ENCODE measurements at regions not wholly inside any gene's neighbourhood (a gene's known extent, or its start where the extent isn't known, plus 50 kb on each side); places are given as distances from the start of the nearest gene placed in this dataset.

GRCh38 chrX:23482561-23482960 lies 147.9 kb downstream of the PTCHD1 start:
- H3K36me3 ChIP-seq (ENCODE audit: insufficient read depth) = no peaks in the 10 kb centered on the region
- no peak overlapping the region for H3K27ac ChIP-seq
- H2AFZ ChIP-seq (ENCODE audit: low read depth) = no peak overlapping the region
- TF ChIP-seq CTCF (conservative IDR thresholded peaks at IDR 0.05; ENCODE audit: low read depth, low read length) = no peak
- no peak overlapping the region for H3K4me2 ChIP-seq
- no peaks in the 10 kb centered on the region for H4K20me1 ChIP-seq (ENCODE audit: insufficient read depth)
- no peak overlapping the region for H3K4me3 ChIP-seq (IDR thresholded peaks at IDR 0.05; ENCODE audit: insufficient read depth, low read depth, low read length)
- H3K79me2 ChIP-seq (ENCODE audit: insufficient read depth, low read depth) = no peaks in the 10 kb centered on the region
- H3K9ac ChIP-seq = no peak overlapping the region
- no peaks in the 10 kb centered on the region for H3K27me3 ChIP-seq (ENCODE audit: insufficient read depth, low read depth)
- no peaks in the 10 kb centered on the region for H3K4me1 ChIP-seq (ENCODE audit: low read depth, poor library complexity, severe bottlenecking)

- Histone ChIP-seq H3K4me3 (IDR thresholded peaks at IDR 0.05; ENCODE audit: insufficient read depth, low read depth, low read length) (no peak overlapping the region), H3K27me3 (ENCODE audit: insufficient read depth, low read depth) (no peaks in the 10 kb centered on the region), H3K79me2 (ENCODE audit: insufficient read depth, low read depth) (no peaks in the 10 kb centered on the region), H3K36me3 (ENCODE audit: insufficient read depth) (no peaks in the 10 kb centered on the region), H2AFZ (ENCODE audit: low read depth) (no peak overlapping the region), H4K20me1 (ENCODE audit: insufficient read depth) (no peaks in the 10 kb centered on the region), H3K27ac (no peak overlapping the region), H3K9ac (no peak overlapping the region), H3K4me2 (no peak overlapping the region), H3K4me1 (ENCODE audit: low read depth, poor library complexity, severe bottlenecking) (no peaks in the 10 kb centered on the region)
- no peak for TF ChIP-seq CTCF (conservative IDR thresholded peaks at IDR 0.05; ENCODE audit: low read depth, low read length)
Observed at GRCh38 chrX:23483396-23483795, 148.7 kb downstream of the PTCHD1 start.

GRCh38 chrX:23493941-23494374 lies 159.3 kb downstream of the PTCHD1 start:
- Histone ChIP-seq H3K79me2 (ENCODE audit: insufficient read depth, low read depth) (no peaks in the 10 kb centered on the region), H3K4me1 (ENCODE audit: low read depth, poor library complexity, severe bottlenecking) (no peaks in the 10 kb centered on the region), H3K27me3 (ENCODE audit: insufficient read depth, low read depth) (no peaks in the 10 kb centered on the region), H3K9ac (no peak overlapping the region), H3K36me3 (ENCODE audit: insufficient read depth) (no peaks in the 10 kb centered on the region), H3K4me3 (IDR thresholded peaks at IDR 0.05; ENCODE audit: insufficient read depth, low read depth, low read length) (no peak overlapping the region), H3K4me2 (no peak overlapping the region), H3K27ac (no peak overlapping the region), H2AFZ (ENCODE audit: low read depth) (no peak overlapping the region), H4K20me1 (ENCODE audit: insufficient read depth) (no peaks in the 10 kb centered on the region)
- no peak for TF ChIP-seq CTCF (conservative IDR thresholded peaks at IDR 0.05; ENCODE audit: low read depth, low read length)

GRCh38 chrX:23494741-23495140 lies 160.1 kb downstream of the PTCHD1 start:
- Histone ChIP-seq H3K9ac (no peak overlapping the region), H3K79me2 (ENCODE audit: insufficient read depth, low read depth) (no peaks in the 10 kb centered on the region), H3K27me3 (ENCODE audit: insufficient read depth, low read depth) (no peaks in the 10 kb centered on the region), H3K36me3 (ENCODE audit: insufficient read depth) (no peaks in the 10 kb centered on the region), H2AFZ (ENCODE audit: low read depth) (no peak overlapping the region), H3K4me3 (IDR thresholded peaks at IDR 0.05; ENCODE audit: insufficient read depth, low read depth, low read length) (no peak overlapping the region), H4K20me1 (ENCODE audit: insufficient read depth) (no peaks in the 10 kb centered on the region), H3K27ac (no peak overlapping the region), H3K4me2 (no peak overlapping the region), H3K4me1 (ENCODE audit: low read depth, poor library complexity, severe bottlenecking) (no peaks in the 10 kb centered on the region)
- no peak for TF ChIP-seq CTCF (conservative IDR thresholded peaks at IDR 0.05; ENCODE audit: low read depth, low read length)
